NT2/D1 (cell line): ENCODE measurements at regions not wholly inside any gene's neighbourhood (a gene's known extent, or its start where the extent isn't known, plus 50 kb on each side); places are given as distances from the start of the nearest gene placed in this dataset.

Experiments
- DNase-seq: peaks from one replicate; pipeline ENCODE4 v3.0.0-alpha.2; 2011; ENCODE audit warnings: low read depth, low spot score
- H3K27me3 ChIP-seq: 2 replicates; pipeline ENCODE4 v1.6.0; 2011; ENCODE audit warnings: mild to moderate bottlenecking; ENCODE audit not compliant: insufficient read length, insufficient read depth
- H3K36me3 ChIP-seq: 2 replicates; pipeline ENCODE4 v1.6.1; 2011; ENCODE audit warnings: mild to moderate bottlenecking, low read length, mixed read lengths; ENCODE audit not compliant: insufficient read depth, insufficient read length
- H3K4me1 ChIP-seq: 2 replicates; pipeline ENCODE4 v1.5.1; 2011; ENCODE audit not compliant: insufficient read depth, insufficient read length
- H3K4me3 ChIP-seq: 2 replicates; pipeline ENCODE4 v1.5.1; 2011; ENCODE audit warnings: low read depth; ENCODE audit not compliant: insufficient read length
- H3K9ac ChIP-seq: 2 replicates; pipeline ENCODE4 v1.6.0; 2011; ENCODE audit warnings: low read depth; ENCODE audit not compliant: insufficient read length
- H3K9me3 ChIP-seq: 2 replicates; pipeline ENCODE4 v1.5.1; 2011; ENCODE audit warnings: mild to moderate bottlenecking, low read length; ENCODE audit not compliant: insufficient read depth
- SUZ12 ChIP-seq: IDR thresholded peaks from 2 replicates; pipeline ENCODE4 v1.6.1; 2011; ENCODE audit not compliant: insufficient read length, insufficient read depth; ENCODE audit errors: extremely low read depth
- YY1 ChIP-seq: IDR thresholded peaks from 2 replicates; pipeline ENCODE4 v1.6.1; 2011; ENCODE audit not compliant: insufficient read length, insufficient read depth
- ZNF274 ChIP-seq: IDR thresholded peaks from 2 replicates; pipeline ENCODE4 v1.6.1; 2011; ENCODE audit warnings: mild to moderate bottlenecking, low read depth, low read length

- H3K4me1 ChIP-seq: no peaks in the 10 kb centered on the region
- H3K4me3 ChIP-seq: no peak overlapping the region
- TF ChIP-seq SUZ12 (no peak), ZNF274 (no peak), YY1 (no peak)
- H3K27me3 ChIP-seq: no peaks in the 10 kb centered on the region
- no peaks in the 10 kb centered on the region for H3K36me3 ChIP-seq
- H3K9ac ChIP-seq: no peak overlapping the region
- peaks cover 23% of the 10 kb centered on the region; the same call in 1 of the 2 replicates for H3K9me3 ChIP-seq
- no peak for DNase-seq
Observed at GRCh38 chr16:51008607-51009006, 142.5 kb downstream of the SALL1 start.

GRCh38 chr16:51008037-51008436 is 143.0 kb downstream of the SALL1 start:
- H3K9ac ChIP-seq: no peak overlapping the region
- no peaks in the 10 kb centered on the region for H3K27me3 ChIP-seq
- DNase-seq: no peak
- H3K9me3 ChIP-seq: peaks cover 23% of the 10 kb centered on the region; the same call in 1 of the 2 replicates
- H3K4me3 ChIP-seq: no peak overlapping the region
- TF ChIP-seq YY1 (no peak), ZNF274 (no peak), SUZ12 (no peak)
- no peaks in the 10 kb centered on the region for H3K36me3 ChIP-seq
- no peaks in the 10 kb centered on the region for H3K4me1 ChIP-seq

DNA sequence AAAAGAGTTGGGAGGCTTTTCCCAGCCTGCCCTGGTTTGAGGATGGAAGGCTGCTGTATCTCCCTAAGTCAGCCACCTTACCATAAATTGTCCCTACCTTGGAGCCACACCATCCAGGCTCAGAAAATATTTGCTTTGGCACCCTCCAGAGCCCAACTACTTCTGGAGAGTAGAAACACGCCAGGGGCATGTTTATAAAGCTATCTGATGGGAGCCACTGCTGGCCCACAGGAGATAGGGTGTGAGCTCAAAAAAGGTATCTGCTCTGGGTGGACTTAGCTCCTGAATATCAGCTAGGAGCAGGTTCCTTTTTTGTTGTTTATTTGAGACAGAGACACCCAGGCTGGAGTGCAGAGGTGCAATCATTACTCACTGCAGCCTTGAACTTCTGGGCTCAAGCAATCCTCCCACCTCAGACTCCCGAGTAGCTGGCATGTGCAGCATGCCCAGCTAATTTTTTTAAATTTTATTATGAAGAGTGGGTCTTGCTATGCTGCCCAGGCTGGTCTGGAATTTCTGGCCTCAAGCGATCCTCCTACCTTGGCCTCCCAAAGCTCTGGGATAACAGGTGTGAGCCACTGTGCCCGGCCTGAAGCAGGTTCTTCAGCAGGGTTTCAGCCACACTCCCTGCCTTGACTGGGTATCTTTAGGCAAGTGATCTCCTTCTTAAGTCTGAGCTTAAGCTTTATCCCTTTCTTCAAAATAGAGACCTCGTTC is 147.1 kb downstream of the SALL1 start:
- peaks cover 3% of the 10 kb centered on the region; the same call in 1 of the 2 replicates for H3K9me3 ChIP-seq
- no peak for DNase-seq
- TF ChIP-seq ZNF274 (no peak), YY1 (no peak), SUZ12 (no peak)
- no peak overlapping the region for H3K9ac ChIP-seq
- no peaks in the 10 kb centered on the region for H3K27me3 ChIP-seq
- no peaks in the 10 kb centered on the region for H3K36me3 ChIP-seq
- H3K4me1 ChIP-seq: no peaks in the 10 kb centered on the region
- no peak overlapping the region for H3K4me3 ChIP-seq

DNA sequence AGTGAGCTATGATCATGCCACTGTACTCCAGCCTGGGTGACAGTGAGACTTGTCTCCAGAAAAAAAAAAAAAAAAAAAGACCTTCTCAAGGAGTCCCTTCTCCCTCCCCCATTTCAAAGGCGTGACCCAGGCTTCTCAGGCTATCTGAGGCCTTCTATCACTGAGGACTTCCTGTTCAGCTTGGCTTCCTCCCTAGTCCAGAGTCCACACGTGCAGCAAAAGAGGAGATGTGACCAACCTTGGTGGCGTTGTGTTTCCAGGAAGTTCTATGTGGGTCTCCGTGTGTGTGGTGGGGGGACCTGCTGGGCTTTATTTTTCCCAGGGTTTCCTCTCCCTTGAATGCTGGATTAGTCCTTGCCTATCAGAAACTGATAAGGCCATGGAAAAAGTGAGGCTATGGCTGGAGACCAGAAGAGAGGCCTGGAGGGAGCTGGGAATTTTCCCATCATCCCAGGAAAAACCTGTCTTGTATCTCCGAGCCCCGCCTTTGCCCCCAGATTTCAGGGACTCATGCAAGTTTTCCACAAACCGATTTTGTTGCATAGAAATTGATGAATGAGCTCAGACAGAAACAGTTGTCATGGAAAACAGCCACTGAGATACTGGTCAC is 148.1 kb downstream of the SALL1 start:
- TF ChIP-seq ZNF274 (no peak), YY1 (no peak), SUZ12 (no peak)
- no peak overlapping the region for H3K9ac ChIP-seq
- H3K4me1 ChIP-seq: no peaks in the 10 kb centered on the region
- no peak overlapping the region for H3K4me3 ChIP-seq
- H3K9me3 ChIP-seq: no peaks in the 10 kb centered on the region; the same call in 1 of the 2 replicates
- no peaks in the 10 kb centered on the region for H3K36me3 ChIP-seq
- no peak for DNase-seq
- no peaks in the 10 kb centered on the region for H3K27me3 ChIP-seq

DNA sequence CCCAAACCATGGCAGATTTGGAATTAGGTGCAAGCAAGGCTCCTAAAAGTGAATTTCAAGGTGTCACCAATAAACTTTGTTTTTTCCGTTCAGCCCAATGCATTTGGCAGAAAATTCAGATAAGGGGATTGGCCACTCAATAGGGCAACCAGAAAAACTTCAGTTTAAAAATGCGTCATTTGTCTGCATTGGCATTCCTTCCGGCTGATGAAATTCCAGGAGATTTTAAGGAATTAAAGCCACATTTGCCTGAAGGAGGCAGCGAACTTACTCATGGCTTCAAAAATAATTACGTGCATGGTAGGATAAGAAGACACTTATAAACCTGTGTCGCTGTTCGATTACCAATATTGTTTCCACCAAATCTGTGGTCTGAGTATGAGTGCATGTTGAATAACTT is 151.9 kb downstream of the SALL1 start:
- Histone ChIP-seq H3K9ac (no peak overlapping the region), H3K4me3 (no peak overlapping the region), H3K36me3 (no peaks in the 10 kb centered on the region), H3K27me3 (no peaks in the 10 kb centered on the region), H3K4me1 (no peaks in the 10 kb centered on the region), H3K9me3 (no peaks in the 10 kb centered on the region)
- TF ChIP-seq ZNF274 (no peak), YY1 (no peak), SUZ12 (no peak)
- no peak for DNase-seq

- H3K27me3 ChIP-seq: no peaks in the 10 kb centered on the region
- no peaks in the 10 kb centered on the region for H3K9me3 ChIP-seq
- no peak for DNase-seq
- H3K36me3 ChIP-seq: no peaks in the 10 kb centered on the region
- TF ChIP-seq ZNF274: no peak
- TF ChIP-seq YY1: no peak
- TF ChIP-seq SUZ12: no peak
- no peak overlapping the region for H3K4me3 ChIP-seq
- no peaks in the 10 kb centered on the region for H3K4me1 ChIP-seq
- H3K9ac ChIP-seq: no peak overlapping the region
Observed at GRCh38 chr16:50998411-50998810, 152.7 kb downstream of the SALL1 start.

GRCh38 chr16:50997679-50998078 is 153.4 kb downstream of the SALL1 start:
- TF ChIP-seq YY1 (no peak), SUZ12 (no peak), ZNF274 (no peak)
- no peaks in the 10 kb centered on the region for H3K4me1 ChIP-seq
- no peaks in the 10 kb centered on the region for H3K27me3 ChIP-seq

More at GRCh38 chr16:50997679-50998078, 153.4 kb downstream of the SALL1 start:
- Histone ChIP-seq H3K9ac (no peak overlapping the region), H3K4me3 (no peak overlapping the region), H3K36me3 (no peaks in the 10 kb centered on the region), H3K9me3 (no peaks in the 10 kb centered on the region)
- DNase-seq: no peak
